ENCODE measurements at regions not wholly inside any gene's neighbourhood (a gene's known extent, or its start where the extent isn't known, plus 50 kb on each side); places are given as distances from the start of the nearest gene placed in this dataset.

DNA sequence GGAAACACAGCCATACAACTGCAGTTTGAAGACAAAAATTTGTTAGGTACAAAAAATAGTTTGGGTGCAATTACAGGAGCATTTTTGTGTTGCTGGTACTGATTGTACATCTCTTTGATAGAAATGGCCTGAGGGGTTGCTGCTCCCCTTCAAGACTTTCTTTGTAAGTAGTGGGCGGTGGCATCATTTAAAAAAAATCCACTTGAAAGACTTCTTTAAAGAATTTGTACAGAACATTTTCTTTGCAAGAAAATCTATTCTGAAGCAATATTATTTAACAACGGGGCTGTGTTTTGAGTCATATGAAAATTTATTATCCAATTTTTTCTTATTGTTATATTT, 144.1 kb upstream of the CAV2 start:
- Histone ChIP-seq H3K9me2 (ENCODE audit: low read depth, low read length) (no peaks in the 10 kb centered on the region), H3F3A (ENCODE audit: insufficient read depth, low read length) (no peaks in the 10 kb centered on the region), H3K27ac (ENCODE audit: low read depth, low read length, poor library complexity, severe bottlenecking) (no peak overlapping the region), H3K9ac (ENCODE audit: low read length) (no peak overlapping the region), H4K20me1 (ENCODE audit: insufficient read depth, low read length) (no peaks in the 10 kb centered on the region), H3K79me2 (ENCODE audit: insufficient read depth, low read length) (no peaks in the 10 kb centered on the region), H3K9me3 (ENCODE audit: low read length) (no peaks in the 10 kb centered on the region), H3K4me3 (ENCODE audit: low read depth, low read length, poor library complexity, severe bottlenecking) (no peak overlapping the region), H3K4me1 (ENCODE audit: insufficient read depth, low read length, severe bottlenecking) (no peaks in the 10 kb centered on the region), H3K36me3 (ENCODE audit: insufficient read depth, low read length) (no peaks in the 10 kb centered on the region), H3K27me3 (ENCODE audit: insufficient read depth, low read length) (no peaks in the 10 kb centered on the region), H3K4me2 (ENCODE audit: low read length) (no peak overlapping the region), H2AFZ (ENCODE audit: low read length) (no peak overlapping the region)
- TF ChIP-seq, protein P1, sequence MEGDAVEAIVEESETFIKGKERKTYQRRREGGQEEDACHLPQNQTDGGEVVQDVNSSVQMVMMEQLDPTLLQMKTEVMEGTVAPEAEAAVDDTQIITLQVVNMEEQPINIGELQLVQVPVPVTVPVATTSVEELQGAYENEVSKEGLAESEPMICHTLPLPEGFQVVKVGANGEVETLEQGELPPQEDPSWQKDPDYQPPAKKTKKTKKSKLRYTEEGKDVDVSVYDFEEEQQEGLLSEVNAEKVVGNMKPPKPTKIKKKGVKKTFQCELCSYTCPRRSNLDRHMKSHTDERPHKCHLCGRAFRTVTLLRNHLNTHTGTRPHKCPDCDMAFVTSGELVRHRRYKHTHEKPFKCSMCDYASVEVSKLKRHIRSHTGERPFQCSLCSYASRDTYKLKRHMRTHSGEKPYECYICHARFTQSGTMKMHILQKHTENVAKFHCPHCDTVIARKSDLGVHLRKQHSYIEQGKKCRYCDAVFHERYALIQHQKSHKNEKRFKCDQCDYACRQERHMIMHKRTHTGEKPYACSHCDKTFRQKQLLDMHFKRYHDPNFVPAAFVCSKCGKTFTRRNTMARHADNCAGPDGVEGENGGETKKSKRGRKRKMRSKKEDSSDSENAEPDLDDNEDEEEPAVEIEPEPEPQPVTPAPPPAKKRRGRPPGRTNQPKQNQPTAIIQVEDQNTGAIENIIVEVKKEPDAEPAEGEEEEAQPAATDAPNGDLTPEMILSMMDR (IDR thresholded peaks at IDR 0.05; ENCODE audit: low read length), result no peak
- no peak for TF ChIP-seq EZH2 (IDR thresholded peaks at IDR 0.05; ENCODE audit: borderline replicate concordance, low read length)

DNA sequence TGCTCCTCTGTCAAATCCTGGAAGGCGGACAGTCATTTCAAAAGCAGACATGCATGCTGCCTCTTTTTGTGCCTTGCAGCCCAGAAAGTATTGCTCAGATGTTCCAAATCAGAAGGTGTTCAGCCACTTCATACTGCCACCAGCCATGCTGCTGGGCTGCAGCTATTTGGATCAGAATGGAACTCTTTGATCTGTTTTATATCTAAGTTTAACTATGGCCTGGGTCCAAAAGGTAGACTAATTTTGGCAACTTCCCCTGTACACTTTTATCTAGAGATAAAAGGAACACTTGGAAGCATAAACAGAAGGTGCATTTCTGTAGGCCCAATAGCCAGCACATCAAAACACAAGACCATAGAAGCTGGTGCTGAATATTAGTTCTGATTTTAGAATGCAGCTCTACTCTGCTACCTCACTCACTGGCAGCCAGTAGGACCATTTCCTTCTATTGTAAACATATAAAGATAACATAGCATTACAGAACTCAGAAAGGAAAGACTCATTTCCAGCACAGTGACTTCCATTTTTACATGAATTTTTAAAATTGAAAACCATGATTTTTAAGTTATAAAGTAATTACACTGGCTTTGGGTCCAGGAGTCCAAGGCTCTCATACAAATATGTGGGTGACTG, 143.1 kb upstream of the CAV2 start:
- no peaks in the 10 kb centered on the region for H3F3A ChIP-seq (ENCODE audit: insufficient read depth, low read length)
- H3K27ac ChIP-seq (ENCODE audit: low read depth, low read length, poor library complexity, severe bottlenecking), result no peak overlapping the region
- no peak overlapping the region for H3K4me2 ChIP-seq (ENCODE audit: low read length)

DNA sequence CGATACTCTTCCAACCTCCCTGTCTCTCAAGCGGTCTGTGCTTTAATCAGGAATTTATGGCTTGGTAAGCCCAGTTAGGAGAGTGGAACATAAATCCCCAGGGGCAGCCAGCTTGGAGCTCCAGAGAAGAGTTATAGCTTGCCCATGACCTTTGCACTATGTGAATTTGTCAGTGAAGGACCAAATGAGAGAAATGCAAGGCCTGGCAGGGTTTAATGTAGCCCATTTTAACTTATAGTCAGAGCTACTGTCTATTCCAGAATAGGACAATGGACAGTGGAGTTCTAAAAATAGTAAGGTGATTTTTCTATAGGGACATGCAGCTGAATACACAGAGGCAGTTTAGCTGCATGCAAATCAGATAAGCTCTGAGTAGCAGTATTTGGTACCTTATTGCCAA, 142.6 kb upstream of the CAV2 start:
- Histone ChIP-seq H3K36me3 (ENCODE audit: insufficient read depth, low read length) (no peaks in the 10 kb centered on the region), H3K9me2 (ENCODE audit: low read depth, low read length) (no peaks in the 10 kb centered on the region), H3K4me3 (ENCODE audit: low read depth, low read length, poor library complexity, severe bottlenecking) (no peak overlapping the region), H3K9ac (ENCODE audit: low read length) (no peak overlapping the region), H3F3A (ENCODE audit: insufficient read depth, low read length) (no peaks in the 10 kb centered on the region), H3K79me2 (ENCODE audit: insufficient read depth, low read length) (no peaks in the 10 kb centered on the region), H2AFZ (ENCODE audit: low read length) (no peak overlapping the region), H3K4me2 (ENCODE audit: low read length) (no peak overlapping the region), H4K20me1 (ENCODE audit: insufficient read depth, low read length) (no peaks in the 10 kb centered on the region), H3K27ac (ENCODE audit: low read depth, low read length, poor library complexity, severe bottlenecking) (no peak overlapping the region), H3K4me1 (ENCODE audit: insufficient read depth, low read length, severe bottlenecking) (no peaks in the 10 kb centered on the region), H3K27me3 (ENCODE audit: insufficient read depth, low read length) (no peaks in the 10 kb centered on the region), H3K9me3 (ENCODE audit: low read length) (no peaks in the 10 kb centered on the region)
- TF ChIP-seq EZH2 (IDR thresholded peaks at IDR 0.05; ENCODE audit: borderline replicate concordance, low read length), result no peak
- TF ChIP-seq, protein P1 (IDR thresholded peaks at IDR 0.05; ENCODE audit: low read length), result no peak

More for the DNA sequence above, 143.1 kb upstream of the CAV2 start:
- TF ChIP-seq EZH2 (IDR thresholded peaks at IDR 0.05; ENCODE audit: borderline replicate concordance, low read length), result no peak
- TF ChIP-seq, protein P1 (IDR thresholded peaks at IDR 0.05; ENCODE audit: low read length), result no peak
- Histone ChIP-seq H3K9me3 (ENCODE audit: low read length) (no peaks in the 10 kb centered on the region), H3K9me2 (ENCODE audit: low read depth, low read length) (no peaks in the 10 kb centered on the region), H3K79me2 (ENCODE audit: insufficient read depth, low read length) (no peaks in the 10 kb centered on the region), H4K20me1 (ENCODE audit: insufficient read depth, low read length) (no peaks in the 10 kb centered on the region), H3K27me3 (ENCODE audit: insufficient read depth, low read length) (no peaks in the 10 kb centered on the region), H2AFZ (ENCODE audit: low read length) (no peak overlapping the region), H3K9ac (ENCODE audit: low read length) (no peak overlapping the region), H3K4me3 (ENCODE audit: low read depth, low read length, poor library complexity, severe bottlenecking) (no peak overlapping the region), H3K4me1 (ENCODE audit: insufficient read depth, low read length, severe bottlenecking) (no peaks in the 10 kb centered on the region), H3K36me3 (ENCODE audit: insufficient read depth, low read length) (no peaks in the 10 kb centered on the region)
